GM18867 (cell line): ENCODE measurements at regions not wholly inside any gene's neighbourhood (a gene's known extent, or its start where the extent isn't known, plus 50 kb on each side); places are given as distances from the start of the nearest gene placed in this dataset.

Experiments used
- ATAC-seq: cut with Tn5 transposase; IDR thresholded peaks from one replicate; pipeline ENCODE4 v1.9.1; 2021; ENCODE audit warnings: mild to moderate bottlenecking, moderate library complexity; ENCODE audit not compliant: unreplicated experiment

DNA sequence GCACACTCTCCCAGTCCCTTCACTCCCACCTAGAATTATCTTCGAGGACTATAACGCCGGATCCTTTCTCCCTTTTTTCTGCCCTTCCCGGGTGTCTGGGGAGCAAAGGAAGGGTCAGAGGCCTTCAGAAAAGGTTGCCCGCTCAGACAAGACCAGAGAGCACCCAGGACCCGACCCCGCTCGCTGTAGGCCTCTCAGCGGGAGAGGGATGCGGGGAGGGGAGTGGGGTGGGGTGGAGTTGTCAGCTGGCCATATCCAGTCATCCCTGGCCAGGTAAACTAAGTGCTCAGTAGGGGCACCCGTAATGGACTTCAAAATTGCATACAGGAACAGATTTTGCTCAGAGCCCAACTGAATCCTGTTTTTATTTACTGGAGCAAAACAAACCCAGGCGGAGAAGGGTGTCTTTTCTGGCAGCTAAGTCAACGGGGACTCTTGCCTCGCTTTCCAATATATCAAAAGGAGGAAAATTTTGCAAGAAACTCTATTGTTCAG, 65.0 kb downstream of the NOL4 start:
- no peak for ATAC-seq

DNA sequence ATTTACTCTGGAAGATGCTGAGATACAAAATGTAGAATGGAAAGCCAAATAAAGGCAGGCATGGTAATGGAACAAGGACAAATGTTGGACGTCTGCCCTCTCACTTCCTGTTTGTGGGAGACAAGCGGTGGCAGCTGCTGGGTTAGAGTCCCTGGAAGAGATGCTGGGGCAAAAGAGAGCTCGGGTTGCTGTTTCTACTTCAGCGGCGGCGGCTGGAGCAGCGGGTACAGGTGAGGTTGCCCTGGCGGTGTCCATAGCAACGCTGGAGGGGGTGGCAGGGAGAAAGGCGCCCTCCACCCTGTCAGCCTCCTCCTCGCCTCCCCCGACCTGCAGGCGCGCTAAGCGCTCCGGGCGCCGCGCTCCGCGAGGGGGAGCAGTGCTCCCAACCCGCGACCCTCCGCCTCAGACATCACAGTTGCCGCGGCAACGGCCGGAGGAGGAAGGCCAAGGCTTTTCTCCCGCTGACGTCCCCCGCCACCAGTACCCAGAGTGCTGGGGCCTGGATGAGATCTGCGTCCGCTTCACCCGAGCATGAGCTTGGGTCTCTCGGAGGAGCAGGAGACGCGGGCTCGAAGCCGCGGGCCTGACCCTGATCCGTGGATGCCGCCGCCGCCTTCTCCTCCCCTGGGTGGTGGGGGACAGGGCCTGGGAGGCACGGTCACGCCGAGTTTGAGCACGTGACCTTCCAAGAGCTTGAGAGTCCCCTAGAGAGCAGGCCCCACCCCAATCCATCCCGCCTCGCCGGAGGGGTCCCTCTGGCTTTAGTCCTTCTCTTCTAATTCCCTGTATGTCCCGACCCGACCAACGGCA, 65.6 kb downstream of the NOL4 start:
- no peak for ATAC-seq

DNA sequence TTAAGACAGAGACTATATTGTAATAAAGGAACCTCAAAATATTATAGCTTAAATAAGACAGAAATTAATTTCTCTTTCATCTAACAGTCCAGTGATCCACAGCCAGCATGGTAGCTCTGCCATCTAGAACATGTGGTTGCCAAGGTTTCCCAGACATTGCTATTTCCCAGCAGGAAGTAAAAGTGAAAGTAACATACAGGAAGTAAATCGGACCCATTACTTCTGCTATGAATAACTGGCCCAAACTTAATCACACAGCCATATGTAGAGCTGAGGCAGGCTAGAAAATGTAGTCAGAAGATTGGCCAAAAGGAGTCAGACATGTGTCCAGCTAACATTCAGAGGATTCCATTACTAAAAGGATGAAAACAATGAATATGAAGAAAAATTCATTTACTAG, 71.0 kb downstream of the NOL4 start:
- ATAC-seq = peak; percentile 65

GRCh38 chr18:34131006-34131405, 93.7 kb downstream of the NOL4 start:
- no peak for ATAC-seq

DNA sequence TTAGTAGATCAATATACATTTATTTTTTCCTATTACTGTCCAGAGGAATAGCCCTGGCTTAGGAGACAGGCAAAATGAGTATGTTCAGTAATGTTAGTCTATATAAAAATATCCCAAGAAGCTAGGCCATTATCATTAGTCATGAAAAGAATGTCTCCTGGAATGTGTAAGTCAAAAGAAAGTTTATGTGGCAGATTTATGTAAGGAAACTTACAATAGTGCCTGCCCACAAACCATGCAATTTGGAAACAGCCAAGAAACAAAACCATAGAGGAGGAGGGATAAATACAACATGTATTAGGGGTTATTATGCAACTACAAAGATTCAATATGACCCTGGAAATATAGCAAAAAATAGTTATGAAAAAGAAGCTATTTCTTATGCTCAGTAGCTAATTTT, 96.3 kb downstream of the NOL4 start:
- no peak for ATAC-seq

DNA sequence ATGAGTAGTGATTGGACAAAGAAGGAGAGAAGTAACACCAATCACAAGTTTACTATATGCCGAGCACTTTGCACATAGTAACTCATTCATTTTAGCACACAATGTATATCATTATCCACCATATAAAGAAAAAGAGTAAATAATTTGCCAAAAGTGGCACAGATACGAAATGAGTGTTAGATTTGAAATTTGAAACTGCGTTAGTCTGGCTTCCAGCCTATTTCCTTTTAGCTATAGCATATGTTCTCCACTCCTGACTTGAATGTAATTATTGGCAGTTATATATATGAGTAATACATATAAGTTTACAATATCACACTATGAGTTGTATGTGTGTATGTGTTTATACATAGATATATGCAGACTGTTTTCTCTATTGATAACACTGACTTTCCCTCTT, 98.6 kb downstream of the NOL4 start:
- ATAC-seq = no peak

GRCh38 chr18:34122724-34123334, 101.9 kb downstream of the NOL4 start:
- ATAC-seq = peak; percentile 98

DNA sequence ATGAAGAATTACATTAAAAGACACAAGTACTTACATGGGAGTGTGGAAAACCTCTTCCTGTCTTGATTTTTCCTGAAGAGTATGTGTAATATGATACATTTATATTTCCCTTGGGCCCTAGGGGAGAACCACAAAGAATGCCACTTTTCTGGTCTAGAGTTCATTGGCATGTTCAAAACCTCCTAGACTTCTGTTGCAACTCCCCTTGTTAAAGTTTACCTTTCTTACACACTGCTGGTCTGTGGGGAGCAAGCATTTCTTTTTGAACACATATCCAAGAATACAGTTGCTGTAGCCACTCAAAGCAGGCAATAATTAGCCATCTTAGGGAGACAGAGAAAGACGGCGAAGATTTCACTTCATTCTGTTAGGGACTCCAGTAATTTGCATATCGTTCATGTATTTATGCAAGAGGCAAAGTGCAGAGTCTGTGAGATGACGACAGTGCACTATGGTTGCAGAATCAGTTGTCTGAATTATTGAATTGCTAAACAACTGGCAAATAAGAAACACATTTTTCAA, 103.5 kb downstream of the NOL4 start:
- no peak for ATAC-seq

DNA sequence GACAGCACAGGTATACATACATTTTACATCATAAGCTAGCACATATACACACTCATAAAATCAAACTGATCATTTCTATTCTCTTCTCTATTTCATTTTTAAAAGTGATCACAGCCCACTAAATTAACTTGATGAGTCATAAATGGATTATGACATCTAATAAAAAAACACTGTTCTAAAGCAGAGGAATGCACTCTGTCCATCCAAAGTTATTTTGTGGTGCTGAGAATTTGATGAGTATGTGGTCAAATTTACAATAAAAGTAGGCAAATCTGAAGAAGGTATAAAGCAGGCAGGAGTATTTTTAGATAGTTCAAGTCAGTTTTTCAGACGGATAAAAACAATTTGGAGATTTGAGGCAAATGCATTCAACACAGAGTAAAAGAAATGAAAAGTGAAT, 104.4 kb downstream of the NOL4 start:
- ATAC-seq = no peak

DNA sequence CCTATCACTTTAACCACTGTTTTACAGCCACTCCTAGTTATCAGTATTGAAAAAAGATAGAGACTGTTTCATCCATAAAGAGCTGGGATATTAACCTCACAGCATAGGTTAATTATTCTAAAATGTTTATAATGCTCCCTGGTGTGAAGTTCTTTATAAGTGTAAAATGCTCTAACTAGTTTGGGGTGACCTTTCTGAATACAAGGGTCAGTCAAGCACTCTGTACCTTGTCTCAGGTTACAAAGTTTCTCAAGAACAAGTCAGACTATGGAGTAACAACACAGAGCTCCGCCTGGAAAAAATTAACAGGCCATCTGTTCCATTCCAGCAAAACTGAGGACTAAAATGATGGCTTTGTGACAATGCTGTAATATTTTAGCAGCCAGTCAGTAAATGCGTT, 107.4 kb downstream of the NOL4 start:
- ATAC-seq = no peak

GRCh38 chr18:34115409-34116081, 109.2 kb downstream of the NOL4 start:
- no peak for ATAC-seq

DNA sequence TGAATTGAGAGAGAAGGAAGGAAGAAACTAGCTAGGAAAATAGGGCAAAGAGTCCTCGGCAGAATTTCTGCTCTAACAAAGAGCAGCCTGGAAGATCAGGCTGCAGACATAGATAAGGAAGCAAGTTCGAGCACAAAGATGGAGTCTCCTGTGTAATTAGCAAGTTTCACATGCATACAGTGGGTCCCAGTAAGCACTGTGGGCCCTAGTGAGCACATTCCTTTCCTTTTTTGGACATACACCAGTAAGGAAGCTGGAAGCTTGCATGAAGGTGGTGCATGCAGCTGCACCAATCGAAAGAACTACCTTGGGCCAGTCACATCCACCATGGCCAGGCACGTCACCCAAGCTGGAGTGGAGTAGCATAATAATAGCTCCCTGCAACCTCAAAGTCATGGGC, 109.7 kb downstream of the NOL4 start:
- ATAC-seq = no peak

DNA sequence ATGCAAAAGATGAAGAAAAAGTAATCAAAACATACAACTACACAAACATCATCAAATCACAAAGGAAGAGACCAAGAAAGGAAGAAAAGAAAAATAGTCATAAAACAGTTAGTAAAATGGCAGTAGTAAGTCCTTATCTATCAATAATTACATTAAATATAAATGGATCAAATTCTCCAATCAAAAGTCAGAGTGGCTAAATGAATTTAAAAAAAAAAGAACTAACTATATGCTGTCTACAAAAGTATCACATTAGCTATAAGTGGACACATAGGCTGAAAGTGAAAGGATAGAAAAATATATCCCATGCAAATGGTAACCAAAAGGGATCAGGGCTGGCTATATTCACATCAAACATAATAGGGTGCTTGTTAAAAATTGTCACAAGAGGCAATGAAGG, 116.5 kb downstream of the NOL4 start:
- no peak for ATAC-seq

- no peak for ATAC-seq
Observed at GRCh38 chr18:34098109-34098508, 126.6 kb downstream of the NOL4 start.

DNA sequence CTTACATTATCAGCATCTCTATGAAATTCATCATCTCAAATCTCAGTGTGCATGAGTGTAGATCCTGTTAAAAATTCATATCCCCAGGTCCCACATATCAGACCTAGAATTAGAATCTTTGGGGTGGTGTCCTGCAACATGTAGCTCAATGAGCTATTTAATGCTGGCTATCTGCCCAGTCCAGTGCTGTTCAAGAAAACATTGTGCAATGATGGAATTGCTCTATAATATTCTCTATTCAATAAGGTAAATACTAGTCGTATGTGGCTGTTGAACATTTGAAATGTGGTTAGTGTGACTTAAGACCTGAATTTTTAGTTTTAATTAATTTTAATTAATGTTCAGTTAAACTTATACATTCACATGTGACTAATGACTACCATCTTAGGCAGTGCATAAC, 127.4 kb downstream of the NOL4 start:
- ATAC-seq = no peak

DNA sequence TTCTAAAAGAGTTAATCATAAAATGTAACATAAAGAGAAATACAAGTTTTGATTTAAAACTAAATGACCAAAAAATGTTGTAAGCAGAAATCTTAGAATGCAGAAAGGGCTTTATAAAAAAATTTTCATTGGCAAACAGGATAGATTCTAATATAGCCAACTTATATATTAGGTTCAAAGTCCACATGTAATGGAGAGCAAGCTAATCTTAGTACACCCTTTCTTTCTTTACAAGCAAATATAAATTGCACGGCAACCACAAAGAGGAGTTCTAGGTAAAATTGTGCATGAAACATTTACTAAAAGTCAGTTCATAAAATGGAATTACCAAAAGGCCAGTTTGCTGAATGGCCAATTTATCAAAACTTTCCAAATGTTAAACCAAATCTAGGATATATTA, 130.6 kb downstream of the NOL4 start:
- ATAC-seq = no peak

- no peak for ATAC-seq
Observed at GRCh38 chr18:34092796-34093195, 131.9 kb downstream of the NOL4 start.

DNA sequence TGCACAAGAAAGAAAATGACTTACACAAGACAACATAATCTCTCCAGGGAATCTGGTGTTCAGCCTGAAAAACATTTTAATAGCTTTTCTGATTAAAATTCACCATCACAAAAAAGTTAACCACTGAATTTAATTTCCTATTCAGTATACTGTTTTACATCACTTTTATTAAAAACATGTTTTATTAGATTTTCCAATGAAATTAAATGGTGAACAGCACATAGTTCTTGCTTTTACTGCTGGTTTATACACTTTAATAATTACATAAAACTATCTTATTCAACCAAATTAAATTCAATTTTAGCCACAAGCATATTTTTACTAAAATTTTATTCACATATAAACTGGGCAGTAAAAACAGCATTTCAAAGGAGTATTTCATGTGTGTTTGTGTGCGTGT, 138.3 kb downstream of the NOL4 start:
- no peak for ATAC-seq

DNA sequence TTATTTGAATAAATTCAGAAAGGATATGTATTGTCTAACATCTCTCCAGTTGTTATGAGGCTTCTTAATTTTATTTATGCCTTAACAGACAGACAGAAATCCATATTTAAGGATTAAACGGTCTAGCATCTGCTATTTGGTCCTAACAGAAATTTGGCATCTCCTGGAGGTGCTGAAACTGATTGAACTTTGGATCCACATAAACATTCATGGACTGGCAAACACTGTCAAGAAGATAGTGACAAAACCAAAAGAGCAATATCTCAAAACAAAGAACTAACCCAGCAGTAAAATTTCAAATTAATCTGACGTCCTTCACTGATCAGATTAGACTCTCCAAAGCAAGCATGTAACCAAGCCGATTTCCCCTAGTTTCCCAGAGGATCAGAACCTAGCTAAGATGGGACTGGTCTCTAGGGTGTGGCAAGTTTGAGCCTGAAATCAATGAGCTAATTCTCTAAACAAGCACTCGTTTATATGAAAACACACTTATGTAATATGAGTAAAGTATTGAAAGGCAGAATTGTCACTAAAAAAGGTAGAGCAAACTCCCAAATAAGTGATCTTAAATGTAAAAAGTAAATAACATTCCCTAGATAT, 139.5 kb downstream of the NOL4 start:
- ATAC-seq = no peak

- no peak for ATAC-seq
Observed at GRCh38 chr18:34084635-34085034, 140.1 kb downstream of the NOL4 start.

- no peak for ATAC-seq
Observed at GRCh38 chr18:34083910-34084535, 140.7 kb downstream of the NOL4 start.
